ENCODE measurements at regions not wholly inside any gene's neighbourhood (a gene's known extent, or its start where the extent isn't known, plus 50 kb on each side); places are given as distances from the start of the nearest gene placed in this dataset.
A peak's percentile ranks its signal among the peaks of the same experiment; 100 is the strongest.

GRCh38 chr13:99642006-99642405 lies 140.7 kb downstream of the TM9SF2 start:
- DNase-seq (ENCODE audit: low spot score) = no peak

GRCh38 chr13:99640260-99640659 lies 139.0 kb downstream of the TM9SF2 start:
- no peak for DNase-seq (ENCODE audit: low spot score)

DNA sequence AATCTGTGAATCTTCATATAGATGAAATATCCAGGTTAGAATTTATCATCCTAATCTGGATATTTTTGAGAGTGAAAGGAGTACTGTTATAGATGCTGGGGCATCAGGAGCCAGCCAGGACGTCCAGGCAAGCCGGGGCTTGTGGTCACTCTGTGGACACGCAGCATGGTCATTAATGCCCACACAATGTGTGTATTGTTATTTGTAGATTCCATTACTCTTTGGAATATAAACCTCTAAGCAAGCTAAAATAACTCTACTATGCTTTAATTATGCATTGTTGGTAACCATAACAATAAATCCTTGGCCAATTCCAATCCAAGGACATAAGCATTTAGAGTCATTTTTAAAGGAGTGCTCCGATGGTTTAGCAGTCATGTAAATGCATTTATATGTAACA lies 137.9 kb downstream of the TM9SF2 start:
- no peak for DNase-seq (ENCODE audit: low spot score)

DNA sequence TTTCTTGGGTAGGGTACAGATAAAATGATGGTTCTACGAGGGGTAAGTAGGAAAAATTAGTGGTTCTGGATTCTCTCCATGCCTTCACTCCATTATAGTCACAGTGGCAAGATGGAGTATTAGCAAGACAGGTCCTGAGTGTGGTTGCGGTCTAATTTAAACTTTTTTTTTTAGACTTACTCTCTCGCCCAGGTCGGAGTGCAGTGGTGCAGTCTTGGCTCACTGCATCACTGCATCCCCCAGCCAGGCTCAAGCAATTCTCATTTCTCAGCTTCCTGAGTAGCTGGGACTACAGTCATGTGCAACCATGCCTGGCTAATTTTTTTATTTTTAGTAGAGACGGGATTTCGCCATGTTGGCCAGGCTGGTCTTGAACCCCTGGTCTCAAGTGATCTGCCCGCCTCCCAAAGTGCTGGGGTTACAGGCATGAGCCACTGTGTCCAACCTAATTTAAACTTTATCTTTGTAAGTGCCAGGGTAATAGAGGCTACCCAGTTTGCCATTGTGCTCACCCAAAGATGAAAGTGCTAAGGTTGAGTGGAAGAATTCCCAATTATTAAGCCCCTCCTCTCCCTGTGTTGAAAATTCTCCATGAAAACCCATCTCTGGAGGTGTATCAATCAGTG lies 135.6 kb downstream of the TM9SF2 start:
- no peak for DNase-seq (ENCODE audit: low spot score)

GRCh38 chr13:99636306-99636705 lies 135.0 kb downstream of the TM9SF2 start:
- DNase-seq (ENCODE audit: low spot score) = no peak

DNA sequence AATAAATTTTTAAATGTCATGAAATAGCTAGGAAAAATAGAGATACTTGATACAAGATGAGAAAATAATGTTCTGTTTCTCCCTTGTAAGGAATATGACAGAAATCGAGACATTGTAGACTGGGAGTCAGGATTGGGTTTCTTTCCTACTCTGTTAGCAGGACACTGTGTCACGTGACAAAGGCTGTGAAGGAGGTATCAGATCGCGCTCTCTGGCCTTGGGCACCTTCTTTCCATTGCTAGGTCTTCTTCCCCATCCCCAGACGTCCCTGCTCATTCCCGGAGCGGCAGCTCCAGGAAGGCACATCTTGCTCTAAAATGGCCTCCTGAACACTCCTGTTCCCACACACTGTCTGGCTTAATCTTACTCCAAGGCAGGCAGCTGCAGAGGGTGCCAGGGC lies 133.4 kb downstream of the TM9SF2 start:
- DNase-seq (ENCODE audit: low spot score) = no peak

DNA sequence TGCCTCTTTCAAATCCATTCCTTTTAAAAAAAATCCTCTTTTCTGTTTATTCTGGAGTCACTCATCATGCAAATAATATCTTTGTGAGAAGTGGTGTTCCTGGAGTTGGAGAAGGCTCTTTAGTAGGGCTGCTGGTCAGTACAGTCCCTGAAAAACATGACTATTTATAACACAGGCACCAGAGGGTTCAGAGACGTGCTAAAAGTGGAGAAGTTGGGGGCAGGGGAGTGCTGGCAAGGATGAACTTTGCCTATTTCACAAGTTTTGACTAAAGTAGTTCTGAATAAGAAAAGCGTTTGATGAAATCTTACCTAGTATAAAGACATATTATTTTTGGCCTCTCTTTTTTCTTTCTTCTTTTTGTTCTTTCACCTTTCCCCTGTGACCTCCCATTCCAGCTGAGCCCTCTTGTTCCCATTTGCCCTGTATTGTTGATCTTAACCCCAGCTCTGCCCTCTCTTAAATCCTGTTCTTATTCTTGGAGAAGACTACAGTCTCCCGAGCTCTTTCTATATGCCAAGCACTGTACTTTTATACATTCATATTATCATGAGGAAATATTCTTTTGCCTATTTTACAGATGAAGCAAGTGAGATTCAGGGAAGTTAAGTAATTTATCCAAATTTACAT lies 129.1 kb downstream of the TM9SF2 start:
- no peak for DNase-seq (ENCODE audit: low spot score)

DNA sequence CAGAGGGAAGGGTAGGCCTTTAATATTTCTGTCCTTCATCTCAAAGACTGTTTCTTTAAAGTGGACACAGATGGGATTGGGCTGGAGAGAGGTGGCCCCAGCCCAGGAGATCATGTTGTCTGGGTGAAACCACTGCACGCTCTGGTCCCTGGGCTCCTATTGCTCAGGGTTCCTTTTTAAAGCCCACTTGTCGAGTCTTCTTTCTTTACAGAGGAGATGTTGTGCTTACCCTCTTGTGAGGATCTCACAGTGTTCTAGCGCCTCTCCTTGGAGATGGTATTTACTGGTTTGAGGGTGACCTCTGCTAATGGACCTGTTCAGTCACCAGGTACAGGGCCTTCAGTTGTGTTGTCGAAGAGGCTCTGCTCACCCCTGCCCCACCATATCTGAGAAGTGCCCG lies 128.4 kb downstream of the TM9SF2 start:
- no peak for DNase-seq (ENCODE audit: low spot score)

GRCh38 chr13:99628442-99628841 lies 127.2 kb downstream of the TM9SF2 start:
- no peak for DNase-seq (ENCODE audit: low spot score)

DNA sequence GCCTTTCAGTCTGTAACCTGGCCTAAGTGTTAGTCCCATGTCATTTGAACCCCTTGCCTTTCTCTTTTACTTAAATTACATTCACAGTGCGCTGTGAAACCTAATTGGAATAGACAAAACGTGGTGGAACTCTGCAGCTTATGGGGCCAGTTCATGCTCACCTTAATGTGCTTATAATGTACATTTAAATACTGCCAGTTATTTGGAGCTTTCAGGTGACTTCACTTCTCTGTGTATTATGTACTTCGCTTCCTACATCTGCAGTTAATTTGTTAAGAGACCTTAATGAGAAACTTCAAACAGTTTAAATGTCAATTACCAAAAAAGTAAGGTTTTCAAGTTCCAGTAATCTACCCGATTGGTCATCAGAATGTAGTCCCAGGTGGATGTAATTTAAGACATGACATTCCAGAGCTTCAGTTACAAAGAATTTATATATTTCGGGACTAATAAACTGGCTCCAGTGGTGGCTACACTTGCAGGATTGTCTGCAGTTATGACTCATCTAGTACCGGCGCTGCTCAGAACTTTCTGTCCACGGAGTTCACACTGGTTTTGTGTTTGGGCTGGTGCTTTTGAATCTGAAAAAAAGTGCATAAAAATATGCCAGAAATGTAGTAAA lies 125.3 kb downstream of the TM9SF2 start:
- DNase-seq (ENCODE audit: low spot score) = no peak

DNA sequence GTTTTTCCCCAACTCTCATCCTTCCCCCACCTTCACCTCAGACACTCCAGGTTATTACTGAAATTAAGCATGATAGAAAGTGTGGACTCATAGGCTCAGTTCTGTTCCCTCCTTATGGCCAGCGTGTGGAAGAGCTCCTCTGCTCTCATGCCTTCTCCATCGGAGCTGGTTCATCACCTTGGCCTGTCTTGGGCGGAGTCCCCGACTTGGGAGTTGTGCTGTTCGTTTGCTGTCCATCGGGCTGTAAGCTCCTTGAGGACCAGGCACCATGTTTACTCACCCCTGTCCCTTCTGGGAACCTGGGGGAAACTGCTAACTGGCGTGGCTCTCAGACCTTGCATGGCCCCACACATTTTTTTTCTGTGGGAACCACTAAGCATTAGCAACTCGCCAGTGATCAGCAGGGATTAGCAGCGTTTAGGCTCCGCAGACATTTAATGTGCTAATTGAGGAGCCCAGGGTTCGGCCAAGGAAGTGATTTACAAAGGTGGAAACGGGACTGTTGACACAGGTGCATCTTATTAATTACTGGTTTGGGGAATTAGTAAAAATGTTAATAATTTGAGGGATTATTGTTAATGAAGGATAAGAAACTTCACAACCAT lies 123.8 kb downstream of the TM9SF2 start:
- no peak for DNase-seq (ENCODE audit: low spot score)

GRCh38 chr13:99620806-99621205 lies 119.5 kb downstream of the TM9SF2 start:
- DNase-seq (ENCODE audit: low spot score) = no peak

DNA sequence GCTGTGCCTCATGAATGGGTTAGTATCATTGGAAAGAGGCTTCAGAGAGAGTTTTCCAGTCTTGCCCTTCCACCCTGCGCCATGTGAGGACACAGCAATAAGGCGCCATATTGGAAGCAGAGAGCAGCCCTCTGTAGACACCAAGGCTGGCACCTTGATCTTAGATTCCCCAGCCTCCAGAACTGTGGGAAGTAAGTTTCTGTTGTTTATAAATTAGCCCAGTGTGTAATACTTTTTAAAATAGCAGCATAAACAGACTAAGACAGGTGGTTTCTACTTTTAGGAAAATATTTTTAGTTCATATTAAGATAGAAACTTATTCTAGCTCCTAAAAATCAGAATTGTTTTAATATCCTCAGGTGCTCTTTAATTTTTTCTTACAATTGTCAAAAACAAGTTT lies 117.9 kb downstream of the TM9SF2 start:
- DNase-seq (ENCODE audit: low spot score) = no peak

DNA sequence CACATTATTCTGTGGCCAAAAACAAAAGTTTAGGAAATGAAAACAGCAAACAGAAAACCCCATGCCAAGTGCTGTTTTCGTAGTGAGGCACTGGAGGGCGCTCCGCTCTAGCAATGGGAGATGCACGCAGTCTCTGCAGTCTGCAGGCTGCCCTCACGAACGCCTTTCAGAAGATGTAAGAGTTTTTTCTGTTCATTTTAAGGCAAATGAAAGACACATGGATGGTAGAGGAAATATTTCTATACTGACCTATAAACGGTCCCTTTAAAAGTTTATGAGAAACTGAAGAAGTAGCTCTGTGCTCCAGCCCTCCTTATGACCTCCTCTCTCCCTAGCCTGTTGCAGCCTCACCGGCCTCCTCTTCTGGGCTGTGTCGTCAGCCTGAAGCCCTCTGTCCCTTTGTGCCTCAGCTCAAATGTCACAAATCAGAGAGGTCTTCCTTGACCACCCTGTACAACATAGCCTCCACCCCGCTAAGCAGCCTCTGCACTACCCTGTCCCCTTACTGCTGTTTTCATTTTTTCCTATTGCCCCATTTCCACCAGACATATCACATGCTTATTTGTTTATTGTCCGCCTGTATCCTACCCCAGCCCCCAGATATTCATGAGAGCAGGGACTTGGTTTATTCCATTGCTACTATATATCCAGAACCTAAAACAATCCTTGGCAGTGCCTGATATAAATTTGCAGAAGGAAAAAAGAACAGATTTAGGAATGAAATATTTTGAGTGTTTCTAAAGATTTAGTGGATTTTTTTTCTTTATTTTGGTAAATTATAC lies 116.4 kb downstream of the TM9SF2 start:
- no peak for DNase-seq (ENCODE audit: low spot score)

DNA sequence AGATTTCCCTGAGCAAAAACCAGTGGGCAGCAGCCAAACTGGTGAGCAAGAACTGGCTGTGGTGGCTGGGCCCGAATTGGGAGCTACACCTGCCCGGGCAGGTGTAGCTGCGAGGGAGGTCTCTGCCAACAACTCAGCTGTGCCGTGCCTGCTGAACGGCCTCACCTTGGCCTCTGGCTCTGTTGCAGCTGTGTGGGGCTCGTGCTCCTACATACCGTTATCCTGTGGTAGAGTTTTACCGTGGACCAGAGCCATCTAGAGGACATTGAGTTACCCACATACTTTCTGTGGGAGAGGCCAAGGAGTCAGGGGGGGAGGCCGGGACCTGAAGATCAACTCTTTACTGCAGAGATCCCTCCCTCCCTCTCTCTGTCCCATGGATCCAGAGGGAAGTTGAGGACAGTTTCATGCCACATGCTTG lies 113.2 kb downstream of the TM9SF2 start:
- DNase-seq (ENCODE audit: low spot score) = peak; percentile 34
